ENCODE measurements at regions not wholly inside any gene's neighbourhood (a gene's known extent, or its start where the extent isn't known, plus 50 kb on each side); places are given as distances from the start of the nearest gene placed in this dataset.

DNA sequence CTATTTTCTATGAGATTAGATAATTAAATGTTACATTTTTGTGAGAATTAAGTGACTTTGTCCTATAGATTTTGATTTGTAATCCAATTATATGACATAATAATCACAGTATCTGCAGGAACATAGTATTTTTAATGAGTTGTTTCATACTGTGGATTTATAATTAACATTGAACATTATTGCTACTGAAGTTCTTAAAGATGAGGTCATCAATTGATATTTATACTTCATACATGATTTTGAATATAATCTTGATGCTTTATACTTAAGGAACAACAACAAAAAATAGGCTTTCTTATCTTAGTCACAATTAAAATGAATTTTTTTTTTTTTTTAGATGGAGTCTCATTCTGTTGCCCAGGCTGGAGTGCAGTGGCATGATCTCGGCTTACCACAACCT is 846.6 kb downstream of the SI start:
- H3K79me1 ChIP-seq (ENCODE audit: insufficient read depth, low read depth, low read length, poor library complexity, severe bottlenecking): no peaks in the 10 kb centered on the region
- no peaks in the 10 kb centered on the region for H3K79me2 ChIP-seq (ENCODE audit: insufficient read depth, low read length)
- H4K20me1 ChIP-seq (ENCODE audit: control insufficient read depth, insufficient read depth, insufficient read length): no peaks in the 10 kb centered on the region
- no peak overlapping the region for H2BK20ac ChIP-seq (ENCODE audit: low read depth, low read length, poor library complexity, severe bottlenecking)
- H3K56ac ChIP-seq (ENCODE audit: insufficient read length, low read depth, low read length): no peak overlapping the region
- no peaks in the 10 kb centered on the region for H3K27me3 Mint-ChIP-seq (ENCODE audit: low read depth)
- H3K4ac ChIP-seq (ENCODE audit: low read depth, low read length): no peak overlapping the region
- H2BK5ac ChIP-seq (ENCODE audit: insufficient read length, low read length): no peak overlapping the region
- H3K14ac ChIP-seq (ENCODE audit: insufficient read depth, low read length): no peak overlapping the region
- no peaks in the 10 kb centered on the region for H3K4me1 ChIP-seq (ENCODE audit: insufficient read depth, low read length)
- no peak overlapping the region for H3T11ph ChIP-seq (ENCODE audit: low read length)
- no peak overlapping the region for H3K23ac ChIP-seq (ENCODE audit: insufficient read length, low read depth, low read length)
- H2AK5ac ChIP-seq (ENCODE audit: insufficient read length, low read length): no peak overlapping the region
- H3K27ac ChIP-seq (ENCODE audit: insufficient read length, low read depth, low read length): no peak overlapping the region
- H4K91ac ChIP-seq (ENCODE audit: insufficient read length, low read depth, low read length): no peak overlapping the region
- H2AFZ ChIP-seq (ENCODE audit: low read length): no peak overlapping the region
- no peaks in the 10 kb centered on the region for H3K4me1 Mint-ChIP-seq
- H3K27ac Mint-ChIP-seq: no peak overlapping the region
- no peak overlapping the region for H2BK120ac ChIP-seq (ENCODE audit: low read depth, low read length, poor library complexity, severe bottlenecking)
- no peak overlapping the region for H3K18ac ChIP-seq (ENCODE audit: insufficient read length, low read depth, low read length)
- no peak overlapping the region for H3K9ac ChIP-seq (ENCODE audit: extremely low read depth, insufficient read length, low read length)
- H3K4me3 Mint-ChIP-seq: no peak overlapping the region
- H3K9me3 Mint-ChIP-seq: no peaks in the 10 kb centered on the region
- H4K5ac ChIP-seq (ENCODE audit: insufficient read length, low read depth, low read length): no peak overlapping the region
- H4K8ac ChIP-seq (replicated peaks; ENCODE audit: insufficient read length, low read depth, low read length): no peak overlapping the region
- no CpG with 5 or more reads among the region's 1 CpG for WGBS (ENCODE audit: extremely low coverage, insufficient read length, low lambda C conversion rate)
- H3K23me2 ChIP-seq (ENCODE audit: insufficient read length, low read depth, low read length, poor library complexity, severe bottlenecking): no peaks in the 10 kb centered on the region
- H3K9me3 ChIP-seq (ENCODE audit: control insufficient read depth, low read depth, low read length): no peaks in the 10 kb centered on the region
- no peaks in the 10 kb centered on the region for H3K36me3 Mint-ChIP-seq (ENCODE audit: insufficient read depth in 1 of 3, low read depth in 3 of 3)
- no peaks in the 10 kb centered on the region for H3K27me3 ChIP-seq (ENCODE audit: insufficient read depth, low read length)
- TF ChIP-seq, protein P1, sequence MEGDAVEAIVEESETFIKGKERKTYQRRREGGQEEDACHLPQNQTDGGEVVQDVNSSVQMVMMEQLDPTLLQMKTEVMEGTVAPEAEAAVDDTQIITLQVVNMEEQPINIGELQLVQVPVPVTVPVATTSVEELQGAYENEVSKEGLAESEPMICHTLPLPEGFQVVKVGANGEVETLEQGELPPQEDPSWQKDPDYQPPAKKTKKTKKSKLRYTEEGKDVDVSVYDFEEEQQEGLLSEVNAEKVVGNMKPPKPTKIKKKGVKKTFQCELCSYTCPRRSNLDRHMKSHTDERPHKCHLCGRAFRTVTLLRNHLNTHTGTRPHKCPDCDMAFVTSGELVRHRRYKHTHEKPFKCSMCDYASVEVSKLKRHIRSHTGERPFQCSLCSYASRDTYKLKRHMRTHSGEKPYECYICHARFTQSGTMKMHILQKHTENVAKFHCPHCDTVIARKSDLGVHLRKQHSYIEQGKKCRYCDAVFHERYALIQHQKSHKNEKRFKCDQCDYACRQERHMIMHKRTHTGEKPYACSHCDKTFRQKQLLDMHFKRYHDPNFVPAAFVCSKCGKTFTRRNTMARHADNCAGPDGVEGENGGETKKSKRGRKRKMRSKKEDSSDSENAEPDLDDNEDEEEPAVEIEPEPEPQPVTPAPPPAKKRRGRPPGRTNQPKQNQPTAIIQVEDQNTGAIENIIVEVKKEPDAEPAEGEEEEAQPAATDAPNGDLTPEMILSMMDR (conservative IDR thresholded peaks at IDR 0.05): no peak
- no peak overlapping the region for H2BK12ac ChIP-seq (ENCODE audit: insufficient read length, low read depth, low read length)
- H3K4me2 ChIP-seq (ENCODE audit: insufficient read depth, insufficient read length, low read length): no peak overlapping the region
- no peak overlapping the region for H2BK15ac ChIP-seq (ENCODE audit: low read depth, low read length)
- no peak for DNase-seq
